Heart right ventricle (tissue), 16 donors: ENCODE measurements at regions not wholly inside any gene's neighbourhood (a gene's known extent, or its start where the extent isn't known, plus 50 kb on each side); places are given as distances from the start of the nearest gene placed in this dataset.

ENCODE experiments used
- ATAC-seq, 8 donors: fragments of 200-7000 bp; cut with Tn5 transposase; one replicate each; pipeline ENCODE4 v1.9.1; 2020; ENCODE audit warnings: mild to moderate bottlenecking in 8 of 8, moderate library complexity in 8 of 8, moderate number of reproducible peaks in 1 of 8
- DNase-seq, 2 donors: peaks; one replicate each; pipeline ENCODE4 v3.0.0-alpha.2; 2020
- H3K27ac ChIP-seq, 10 donors: fragments of 200-600 bp; sonication (generic) in 2 of 10; one replicate each; pipeline versions ENCODE4 v1.5.0 to v1.8.0; 2020 to 2022; ENCODE audit warnings: mild to moderate bottlenecking in 3 of 10
- H3K27me3 ChIP-seq, 7 donors: fragments of 200-600 bp; one replicate each; pipeline ENCODE4 v1.8.0; 2021 to 2022; ENCODE audit warnings: mild to moderate bottlenecking in 2 of 7
- H3K36me3 ChIP-seq, 9 donors: fragments of 200-600 bp; sonication (generic) in 1 of 9; one replicate each; pipeline versions ENCODE4 v1.5.0 to v1.8.0; 2020 to 2022; ENCODE audit warnings: mild to moderate bottlenecking in 2 of 9
- H3K4me1 ChIP-seq, 9 donors: fragments of 200-600 bp; sonication (generic) in 1 of 9; one replicate each; pipeline versions ENCODE4 v1.5.0 to v1.8.0; 2020 to 2022; ENCODE audit warnings: mild to moderate bottlenecking in 4 of 9
- H3K4me3 ChIP-seq, 10 donors: fragments of 200-600 bp; sonication (generic) in 2 of 10; one replicate each; pipeline versions ENCODE4 v1.5.0 to v1.8.0; 2020 to 2022; ENCODE audit warnings: mild to moderate bottlenecking in 7 of 10, moderate library complexity in 2 of 10
- H3K9me3 ChIP-seq, 11 donors: fragments of 200-600 bp in 10 of 11; sonication (generic) in 2 of 11; one replicate each; pipeline versions ENCODE4 v1.5.0 to v1.8.0; 2013 to 2022; ENCODE audit warnings: mild to moderate bottlenecking in 2 of 11, control low read depth in 1 of 11, moderate library complexity in 1 of 11
- WGBS, 2 donors: extraction: QIAGEN DNeasy Blood & Tissue Kit; methylation state at CpG; one replicate each; pipeline ENCODE4 v1.1.7; 2013; ENCODE audit warnings: inconsistent platforms in 1 of 2; 5-methylcytosine and 5-hydroxymethylcytosine counted together
- intact Hi-C, 10 donors: fragments of 100-400 bp; cut with DNase I; formaldehyde crosslinking; loops; one replicate each; pipeline versions ENCODE4 v1.11.1 to v1.14.2; 2022
- TF ChIP-seq, protein P1 (sequence below), 9 donors: fragments of 200-600 bp; sonication (generic) in 2 of 9; IDR thresholded peaks; one replicate each; pipeline versions ENCODE4 v1.5.0 to v1.8.0; 2021 to 2022; ENCODE audit warnings: antibody characterized with exemption in 9 of 9, mild to moderate bottlenecking in 5 of 9, moderate library complexity in 1 of 9
- donor health status: Arrhythmogenic right ventricular cardiomyopathy.
- donor health status: ischemic (EF 13 %, LVEDD 7.1; RV severe dilation, severe dysfunction).
- donor health status: healthy with polysubstance abuse.
- donor health status: DM: no; HTN: yes; CAD: no.
- donor health status: DM: no; HTN: no; CAD: no.
- donor health status: ischemic (EF 25% LVEDD 6.9; RV normal size, moderate dysfunction).
- donor health status: ischemic (EF 25% LVEDD 5.7; RV mildly dilated, moderate dysfunction).
- donor health status: healthy.
- donor health status: DM: yes; HTN: yes; CAD: no.
- donor health status: Ischemic cardiomyopathy.
- donor health status: ischemic (EF 35%, LVEDD 5.7; RV mildly dilated, moderate dysfunction).
- donor health status: nonischemic (EF 11% LVEDD 7.7; RV severe dilation, severe dysfunction).
- donor health status: DM: yes; HTN: yes; CAD: no.
- donor health status: PGD.
- donor health status: ischemic (EF 29% LVEDD 5.4; RV normal size, mild dysfunction).
- donor health status: nonischemic (EF 23%, LVEDD 6.1; RV moderate dilation, normal function).

- H3K27me3 ChIP-seq, result no peaks in the 10 kb centered on the region
- H3K9me3 ChIP-seq, result no peaks in the 10 kb centered on the region
- no peak for ATAC-seq
- intact Hi-C loops, result no loop called here
- H3K4me1 ChIP-seq, result no peaks in the 10 kb centered on the region
- no peaks in the 10 kb centered on the region for H3K36me3 ChIP-seq
- TF ChIP-seq, protein P1, sequence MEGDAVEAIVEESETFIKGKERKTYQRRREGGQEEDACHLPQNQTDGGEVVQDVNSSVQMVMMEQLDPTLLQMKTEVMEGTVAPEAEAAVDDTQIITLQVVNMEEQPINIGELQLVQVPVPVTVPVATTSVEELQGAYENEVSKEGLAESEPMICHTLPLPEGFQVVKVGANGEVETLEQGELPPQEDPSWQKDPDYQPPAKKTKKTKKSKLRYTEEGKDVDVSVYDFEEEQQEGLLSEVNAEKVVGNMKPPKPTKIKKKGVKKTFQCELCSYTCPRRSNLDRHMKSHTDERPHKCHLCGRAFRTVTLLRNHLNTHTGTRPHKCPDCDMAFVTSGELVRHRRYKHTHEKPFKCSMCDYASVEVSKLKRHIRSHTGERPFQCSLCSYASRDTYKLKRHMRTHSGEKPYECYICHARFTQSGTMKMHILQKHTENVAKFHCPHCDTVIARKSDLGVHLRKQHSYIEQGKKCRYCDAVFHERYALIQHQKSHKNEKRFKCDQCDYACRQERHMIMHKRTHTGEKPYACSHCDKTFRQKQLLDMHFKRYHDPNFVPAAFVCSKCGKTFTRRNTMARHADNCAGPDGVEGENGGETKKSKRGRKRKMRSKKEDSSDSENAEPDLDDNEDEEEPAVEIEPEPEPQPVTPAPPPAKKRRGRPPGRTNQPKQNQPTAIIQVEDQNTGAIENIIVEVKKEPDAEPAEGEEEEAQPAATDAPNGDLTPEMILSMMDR (IDR thresholded peaks at IDR 0.05), result no peak
- WGBS, 2 donors, result 53 to 71% methylated on average over 3 of the region's 3 CpGs
- no peak for DNase-seq
- H3K27ac ChIP-seq, result no peak overlapping the region
- no peak overlapping the region for H3K4me3 ChIP-seq
Observed at GRCh38 chr1:187261637-187262036, 432.9 kb downstream of the PLA2G4A start.

DNA sequence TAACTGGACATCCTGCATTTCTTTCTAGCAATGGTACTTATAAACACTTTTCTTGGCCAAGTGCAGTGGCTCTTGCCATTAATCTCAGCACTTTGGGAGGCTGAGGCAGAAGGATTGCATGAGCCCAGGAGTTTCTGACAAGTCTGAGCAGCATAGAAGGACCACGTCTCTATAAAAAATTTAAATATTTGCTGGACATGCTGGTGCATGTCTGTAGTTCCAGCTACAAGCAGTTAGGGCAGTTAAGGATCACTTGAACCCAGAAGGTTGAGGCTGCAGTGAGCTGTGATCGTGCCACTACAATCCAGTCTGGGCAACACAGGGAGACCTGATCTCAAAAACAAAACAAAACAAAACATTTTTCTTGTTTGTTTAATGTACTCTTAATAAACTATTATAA lies 434.0 kb downstream of the PLA2G4A start:
- no peak for ATAC-seq
- TF ChIP-seq, protein P1 (IDR thresholded peaks at IDR 0.05), result no peak

GRCh38 chr1:187264995-187265602 lies 436.4 kb downstream of the PLA2G4A start:
- Histone ChIP-seq H3K9me3 (no peaks in the 10 kb centered on the region), H3K4me3 (no peak overlapping the region), H3K27me3 (no peaks in the 10 kb centered on the region), H3K4me1 (no peaks in the 10 kb centered on the region), H3K27ac (no peak overlapping the region), H3K36me3 (no peaks in the 10 kb centered on the region)
- DNase-seq, result no peak
- peak in 1 of 8 donors; percentile 19 for ATAC-seq
- TF ChIP-seq, protein P1 (IDR thresholded peaks at IDR 0.05), result peak in 3 of 9 donors; percentile 19 to 33 (median 32)
- 48 to 57% methylated on average over 4 of the region's 4 CpGs for WGBS, 2 donors
- intact Hi-C loops, result no loop called here

More for the DNA sequence above, 434.0 kb downstream of the PLA2G4A start:
- Histone ChIP-seq H3K4me3 (no peak overlapping the region), H3K27me3 (no peaks in the 10 kb centered on the region), H3K36me3 (no peaks in the 10 kb centered on the region), H3K27ac (no peak overlapping the region), H3K4me1 (no peaks in the 10 kb centered on the region), H3K9me3 (no peaks in the 10 kb centered on the region)
- 70 to 79% methylated on average over 2 of the region's 2 CpGs for WGBS, 2 donors
- intact Hi-C loops, result no loop called here
- DNase-seq, result no peak

DNA sequence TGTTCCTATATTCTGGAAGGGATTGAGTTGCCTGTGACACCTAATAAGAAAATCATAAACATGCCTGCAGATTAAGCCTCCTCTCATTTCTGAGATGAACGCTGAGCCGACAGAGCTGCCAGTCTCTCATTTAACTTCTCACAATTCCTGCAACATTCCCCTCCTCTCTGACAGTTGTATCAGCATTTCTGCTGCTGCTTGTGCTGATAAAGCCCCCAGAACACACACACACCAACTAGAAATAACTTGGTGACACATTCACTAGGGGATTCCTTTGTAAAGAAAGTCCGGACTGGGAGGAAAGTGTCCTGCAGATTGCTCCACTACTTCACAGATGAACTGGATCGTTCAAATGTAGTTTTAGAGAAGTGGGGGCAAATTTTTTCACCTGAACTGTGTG lies 437.3 kb downstream of the PLA2G4A start:
- DNase-seq, result no peak
- Histone ChIP-seq H3K4me3 (no peak overlapping the region), H3K4me1 (no peaks in the 10 kb centered on the region), H3K36me3 (no peaks in the 10 kb centered on the region), H3K27ac (no peak overlapping the region), H3K9me3 (no peaks in the 10 kb centered on the region), H3K27me3 (no peaks in the 10 kb centered on the region)
- peak in 2 of 8 donors; percentile 25 to 31 for ATAC-seq
- intact Hi-C loops, result no loop called here
- TF ChIP-seq, protein P1 (IDR thresholded peaks at IDR 0.05), result no peak
- WGBS, 2 donors, result 9 to 13% methylated on average over 4 of the region's 4 CpGs
